ENCODE measurements at regions not wholly inside any gene's neighbourhood (a gene's known extent, or its start where the extent isn't known, plus 50 kb on each side); places are given as distances from the start of the nearest gene placed in this dataset.

GRCh38 chr12:104840262-104840661 lies 117.8 kb downstream of the SLC41A2 start:
- no peaks in the 10 kb centered on the region for H3K36me3 Mint-ChIP-seq (ENCODE audit: low read depth)
- Histone ChIP-seq H3K27ac (ENCODE audit: low read depth) (no peak overlapping the region), H3K36me3 (ENCODE audit: insufficient read depth) (no peaks in the 10 kb centered on the region), H3F3A (replicated peaks; ENCODE audit: low read depth) (no peaks in the 10 kb centered on the region), H3K4me2 (no peak overlapping the region), H3K27me3 (ENCODE audit: insufficient read depth) (no peaks in the 10 kb centered on the region), H3K4me1 (ENCODE audit: insufficient read depth) (no peaks in the 10 kb centered on the region), H3K9me2 (ENCODE audit: insufficient read depth) (no peaks in the 10 kb centered on the region), H2AFZ (no peak overlapping the region), H4K20me1 (replicated peaks; ENCODE audit: insufficient read depth) (no peaks in the 10 kb centered on the region), H3K79me2 (replicated peaks; ENCODE audit: insufficient read depth) (no peaks in the 10 kb centered on the region), H3K4me3 (no peak overlapping the region)
- no peak for ATAC-seq
- no peak for DNase-seq (ENCODE audit: low spot score)
- no peak overlapping the region for H3K4me3 Mint-ChIP-seq
- no peak overlapping the region for H3K27ac Mint-ChIP-seq
- H3K4me1 Mint-ChIP-seq, result no peaks in the 10 kb centered on the region
- TF ChIP-seq ZNF331 (CRISPR knock-in tag; IDR thresholded peaks at IDR 0.05; ENCODE audit: low read depth) (no peak), CTCF (conservative IDR thresholded peaks at IDR 0.05; ENCODE audit: low read depth in 2 of 2) (no peak), NANOG (IDR thresholded peaks at IDR 0.05; ENCODE audit: borderline replicate concordance) (no peak), ZNF462 (CRISPR knock-in tag; IDR thresholded peaks at IDR 0.05) (no peak), CREB1 (CRISPR knock-in tag; IDR thresholded peaks at IDR 0.05; ENCODE audit: low read depth) (no peak), EZH2 (IDR thresholded peaks at IDR 0.05; ENCODE audit: low read depth, unreplicated experiment) (no peak), POLR2AphosphoS5 (IDR thresholded peaks at IDR 0.05; ENCODE audit: low read depth) (no peak), ETS1 (IDR thresholded peaks at IDR 0.05) (no peak), STAT1 (IDR thresholded peaks at IDR 0.05; ENCODE audit: unreplicated experiment) (no peak), ZNF114 (CRISPR knock-in tag; IDR thresholded peaks at IDR 0.05) (no peak)
- no peaks in the 10 kb centered on the region for H3K27me3 Mint-ChIP-seq (ENCODE audit: insufficient read depth, low read depth, poor library complexity)
- no peaks in the 10 kb centered on the region for H3K9me3 Mint-ChIP-seq

Data from GM23338 (cell line).